ENCODE measurements at regions not wholly inside any gene's neighbourhood (a gene's known extent, or its start where the extent isn't known, plus 50 kb on each side); places are given as distances from the start of the nearest gene placed in this dataset.

DNA sequence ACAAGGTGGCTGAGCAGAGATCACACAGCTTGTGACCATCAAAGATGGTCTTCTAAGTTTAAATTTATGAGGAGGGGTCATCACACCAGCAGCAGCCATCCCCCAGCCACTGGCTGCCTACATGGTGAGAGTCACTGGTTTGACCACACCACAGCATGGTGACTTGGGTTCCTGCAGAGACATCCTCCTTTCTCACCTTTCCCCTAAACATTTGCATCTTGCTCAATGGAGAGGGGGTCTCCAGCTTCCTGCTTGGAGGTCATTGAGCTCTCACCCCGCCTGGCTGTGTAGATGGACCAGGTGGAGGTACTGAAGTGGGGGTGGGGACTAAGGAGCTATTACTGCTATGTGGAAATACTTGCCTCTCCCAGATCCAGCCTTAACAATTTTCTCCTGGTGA is 247.6 kb upstream of the ARGLU1 start:
- Histone ChIP-seq H3K27ac (no peak overlapping the region), H3K27me3 (no peaks in the 10 kb centered on the region), H3K36me3 (no peaks in the 10 kb centered on the region), H3K4me3 (no peak overlapping the region), H3K9me3 (no peaks in the 10 kb centered on the region), H3K4me1 (no peaks in the 10 kb centered on the region)
- intact Hi-C loops (cut with DNase I; ENCODE audit: low total_unique reads): no loop called here
- DNase-seq: no peak
- no peak for TF ChIP-seq POLR2A (IDR thresholded peaks at IDR 0.05)
- no peak for TF ChIP-seq CTCF (IDR thresholded peaks at IDR 0.05)

GRCh38 chr13:106814463-106814862 is 246.5 kb upstream of the ARGLU1 start:
- H3K27ac ChIP-seq: no peak overlapping the region
- TF ChIP-seq POLR2A (IDR thresholded peaks at IDR 0.05): no peak
- TF ChIP-seq CTCF (IDR thresholded peaks at IDR 0.05): no peak
- H3K4me1 ChIP-seq: no peaks in the 10 kb centered on the region
- H3K9me3 ChIP-seq: no peaks in the 10 kb centered on the region
- no peak overlapping the region for H3K4me3 ChIP-seq
- no peaks in the 10 kb centered on the region for H3K36me3 ChIP-seq
- no peaks in the 10 kb centered on the region for H3K27me3 ChIP-seq
- intact Hi-C loops (cut with DNase I; ENCODE audit: low total_unique reads): no loop called here
- DNase-seq: no peak

DNA sequence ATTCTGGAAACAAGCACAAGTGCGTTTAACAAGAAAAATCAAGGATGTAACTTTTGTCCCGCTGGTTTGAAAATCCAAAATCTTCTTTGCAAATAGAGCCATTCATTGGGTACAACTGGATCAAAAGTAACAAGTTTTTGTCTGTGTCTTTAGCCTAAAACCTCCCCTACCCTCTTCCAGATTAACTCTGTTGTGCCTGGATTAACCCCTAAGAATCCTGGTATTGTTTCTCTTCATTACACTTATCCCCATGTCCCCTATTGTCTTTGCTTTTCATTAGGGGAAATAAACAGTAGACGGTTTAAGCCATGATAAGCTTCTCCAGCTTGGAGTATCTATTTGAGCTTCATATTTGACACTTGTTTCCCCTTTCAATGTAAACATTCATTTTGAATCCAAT is 242.1 kb upstream of the ARGLU1 start:
- no peaks in the 10 kb centered on the region for H3K27me3 ChIP-seq

GRCh38 chr13:106804991-106805390 is 237.1 kb upstream of the ARGLU1 start:
- Histone ChIP-seq H3K4me3 (no peak overlapping the region), H3K27ac (no peak overlapping the region), H3K4me1 (no peaks in the 10 kb centered on the region), H3K36me3 (no peaks in the 10 kb centered on the region), H3K9me3 (no peaks in the 10 kb centered on the region), H3K27me3 (no peaks in the 10 kb centered on the region)
- intact Hi-C loops (cut with DNase I; ENCODE audit: low total_unique reads): no loop called here
- TF ChIP-seq CTCF (IDR thresholded peaks at IDR 0.05) (no peak), POLR2A (IDR thresholded peaks at IDR 0.05) (no peak)
- DNase-seq: no peak

More for the DNA sequence above, 242.1 kb upstream of the ARGLU1 start:
- TF ChIP-seq CTCF (IDR thresholded peaks at IDR 0.05): no peak
- TF ChIP-seq POLR2A (IDR thresholded peaks at IDR 0.05): no peak
- Histone ChIP-seq H3K36me3 (no peaks in the 10 kb centered on the region), H3K27ac (no peak overlapping the region), H3K9me3 (no peaks in the 10 kb centered on the region), H3K4me1 (no peaks in the 10 kb centered on the region), H3K4me3 (no peak overlapping the region)
- DNase-seq: no peak
- intact Hi-C loops (cut with DNase I; ENCODE audit: low total_unique reads): no loop called here

GRCh38 chr13:106802917-106803316 is 235.0 kb upstream of the ARGLU1 start:
- no peak for TF ChIP-seq CTCF (IDR thresholded peaks at IDR 0.05)
- TF ChIP-seq POLR2A (IDR thresholded peaks at IDR 0.05): no peak
- intact Hi-C loops (cut with DNase I; ENCODE audit: low total_unique reads): no loop called here

More at GRCh38 chr13:106802917-106803316, 235.0 kb upstream of the ARGLU1 start:
- Histone ChIP-seq H3K4me3 (no peak overlapping the region), H3K36me3 (no peaks in the 10 kb centered on the region), H3K9me3 (no peaks in the 10 kb centered on the region), H3K27me3 (no peaks in the 10 kb centered on the region), H3K27ac (no peak overlapping the region), H3K4me1 (no peaks in the 10 kb centered on the region)
- no peak for DNase-seq
